HepG2 (cell line): ENCODE measurements at regions not wholly inside any gene's neighbourhood (a gene's known extent, or its start where the extent isn't known, plus 50 kb on each side); places are given as distances from the start of the nearest gene placed in this dataset.

ENCODE experiments used
- AGO2 ChIP-seq: fragments of 200-400 bp; formaldehyde crosslinking; optimal IDR thresholded peaks from 2 replicates; pipeline ENCODE3; 2017; ENCODE audit warnings: mild to moderate bottlenecking, low read depth, low read length, moderate library complexity
- DDIT3 ChIP-seq: sonication (generic); formaldehyde crosslinking; IDR thresholded peaks from 2 replicates; pipeline ENCODE4 v1.4.0; 2020; ENCODE audit warnings: mild to moderate bottlenecking, missing genetic modification reagents
- KDM1A ChIP-seq: IDR thresholded peaks from 2 replicates; pipeline ENCODE4 v1.6.1; 2016; ENCODE audit warnings: missing compliant biosample characterization
- KLF16 ChIP-seq, 2 experiments: sonication (generic) in 1 of 2; formaldehyde crosslinking in 1 of 2; IDR thresholded peaks; 2 replicates each; pipeline versions ENCODE4 v1.6.1 to v1.8.0; 2016 to 2023; ENCODE audit warnings: missing genetic modification reagents in 2 of 2, missing compliant biosample characterization in 1 of 2
- NRL ChIP-seq: sonication (generic); formaldehyde crosslinking; IDR thresholded peaks from 2 replicates; pipeline ENCODE4 v1.5.0; 2020; ENCODE audit warnings: missing genetic modification reagents, mild to moderate bottlenecking, moderate library complexity, borderline replicate concordance
- RBFOX2 ChIP-seq: fragments of 200-400 bp; formaldehyde crosslinking; IDR thresholded peaks from 2 replicates; pipeline ENCODE4 v1.6.1; 2017; ENCODE audit warnings: low read depth, mild to moderate bottlenecking, low read length
- SNAI1 ChIP-seq: sonication (generic); formaldehyde crosslinking; IDR thresholded peaks from 2 replicates; pipeline ENCODE4 v1.5.0; 2020; ENCODE audit warnings: mild to moderate bottlenecking, missing genetic modification reagents, borderline replicate concordance
- TBL1XR1 ChIP-seq: fragments of 150-350 bp; IDR thresholded peaks from 2 replicates; pipeline ENCODE4 v1.6.1; 2014; ENCODE audit warnings: borderline replicate concordance, low read length; ENCODE audit not compliant: partially characterized antibody
- ZBTB7A ChIP-seq: sonication (generic); formaldehyde crosslinking; IDR thresholded peaks from 2 replicates; pipeline ENCODE4 v1.8.0; 2022; ENCODE audit warnings: mild to moderate bottlenecking, missing genetic modification reagents
- ZC3H13 ChIP-seq: sonication (generic); formaldehyde crosslinking; IDR thresholded peaks from 2 replicates; pipeline ENCODE4 v1.8.1; 2023; ENCODE audit warnings: mild to moderate bottlenecking, missing genetic modification reagents, moderate library complexity
- ZNF276 ChIP-seq: sonication (generic); formaldehyde crosslinking; IDR thresholded peaks from 2 replicates; pipeline ENCODE4 v1.4.0; 2020; ENCODE audit warnings: mild to moderate bottlenecking, low read depth, missing genetic modification reagents
- ZNF710 ChIP-seq: sonication (generic); formaldehyde crosslinking; IDR thresholded peaks from 2 replicates; pipeline ENCODE4 v1.5.0; 2020; ENCODE audit warnings: mild to moderate bottlenecking, missing genetic modification reagents, borderline replicate concordance
- TF ChIP-seq, protein P1 (sequence below): sonication (generic); formaldehyde crosslinking; IDR thresholded peaks from 2 replicates; pipeline ENCODE4 v1.5.0; 2020; ENCODE audit warnings: mild to moderate bottlenecking, missing genetic modification reagents
- TF ChIP-seq, protein P2 (sequence below): sonication (generic); formaldehyde crosslinking; IDR thresholded peaks from 2 replicates; pipeline ENCODE4 v1.5.0; 2020; ENCODE audit warnings: missing genetic modification reagents
- TF ChIP-seq, protein P3 (sequence below): IDR thresholded peaks from 2 replicates; pipeline ENCODE4 v1.6.1; 2016; ENCODE audit warnings: missing compliant biosample characterization, missing genetic modification reagents, borderline replicate concordance
- TF ChIP-seq, protein P4 (sequence below): sonication (generic); formaldehyde crosslinking; IDR thresholded peaks from 2 replicates; pipeline ENCODE4 v1.5.1; 2020; ENCODE audit warnings: missing genetic modification reagents, mild to moderate bottlenecking, borderline replicate concordance

DNA sequence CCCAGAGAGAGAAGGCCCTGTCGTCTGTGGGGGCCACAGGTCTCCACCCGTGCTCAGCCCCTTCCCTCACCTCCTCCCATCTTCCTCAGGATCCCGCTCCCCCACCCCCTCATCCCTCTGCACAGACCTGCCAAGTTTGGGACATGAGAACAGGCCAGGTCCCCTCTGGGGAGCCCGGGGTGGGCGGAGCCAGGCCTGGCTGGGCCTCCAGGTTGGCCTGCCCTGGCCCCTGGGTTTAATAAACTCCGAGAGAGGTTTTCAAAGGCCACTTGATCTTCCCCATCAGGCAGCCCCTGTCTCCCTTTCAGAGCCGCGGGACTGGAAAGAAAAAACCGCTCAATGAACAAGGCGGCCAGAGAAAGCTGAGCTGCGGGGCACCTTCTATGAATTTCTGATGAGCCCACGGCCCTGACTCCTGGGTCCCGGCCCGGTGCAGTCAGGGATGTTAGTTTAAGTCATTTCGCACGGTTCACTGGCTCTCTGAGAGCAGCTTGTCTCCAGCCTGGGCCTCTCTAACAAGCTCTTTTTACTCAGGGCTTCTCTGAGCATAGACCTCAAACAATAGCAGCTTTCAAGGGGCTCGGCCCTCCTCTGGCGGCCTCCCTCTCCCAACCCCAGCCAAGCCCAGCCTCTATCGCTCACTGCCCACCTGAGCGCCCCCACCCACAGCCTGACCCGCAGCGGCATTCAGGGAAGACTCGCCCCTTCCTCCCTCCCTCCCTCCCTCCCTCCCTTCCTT lies 64.8 kb downstream of the RPUSD4 start (continued):
- TF ChIP-seq NRL (CRISPR knock-in tag) = peak; percentile 34; the same call in 1 of the 2 replicates
- 0 out of 2 replicates have a peak, but pooled peaks have one; percentile 35 for TF ChIP-seq ZBTB7A
- 0 out of 2 replicates have a peak, but pooled peaks have one; percentile 3 for TF ChIP-seq KDM1A (CRISPR knock-in tag)
- 0 out of 4 replicates have a peak, but pooled peaks of 1 of the 2 experiments have one; percentile 6 for TF ChIP-seq KLF16 (CRISPR knock-in tag; IDR thresholded peaks at IDR 0.05)
- TF ChIP-seq, protein P1, sequence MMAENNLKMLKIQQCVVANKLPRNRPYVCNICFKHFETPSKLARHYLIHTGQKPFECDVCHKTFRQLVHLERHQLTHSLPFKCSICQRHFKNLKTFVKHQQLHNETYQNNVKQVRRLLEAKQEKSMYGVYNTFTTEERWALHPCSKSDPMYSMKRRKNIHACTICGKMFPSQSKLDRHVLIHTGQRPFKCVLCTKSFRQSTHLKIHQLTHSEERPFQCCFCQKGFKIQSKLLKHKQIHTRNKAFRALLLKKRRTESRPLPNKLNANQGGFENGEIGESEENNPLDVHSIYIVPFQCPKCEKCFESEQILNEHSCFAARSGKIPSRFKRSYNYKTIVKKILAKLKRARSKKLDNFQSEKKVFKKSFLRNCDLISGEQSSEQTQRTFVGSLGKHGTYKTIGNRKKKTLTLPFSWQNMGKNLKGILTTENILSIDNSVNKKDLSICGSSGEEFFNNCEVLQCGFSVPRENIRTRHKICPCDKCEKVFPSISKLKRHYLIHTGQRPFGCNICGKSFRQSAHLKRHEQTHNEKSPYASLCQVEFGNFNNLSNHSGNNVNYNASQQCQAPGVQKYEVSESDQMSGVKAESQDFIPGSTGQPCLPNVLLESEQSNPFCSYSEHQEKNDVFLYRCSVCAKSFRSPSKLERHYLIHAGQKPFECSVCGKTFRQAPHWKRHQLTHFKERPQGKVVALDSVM (CRISPR knock-in tag) = peak; percentile 60
- TF ChIP-seq, protein P2, sequence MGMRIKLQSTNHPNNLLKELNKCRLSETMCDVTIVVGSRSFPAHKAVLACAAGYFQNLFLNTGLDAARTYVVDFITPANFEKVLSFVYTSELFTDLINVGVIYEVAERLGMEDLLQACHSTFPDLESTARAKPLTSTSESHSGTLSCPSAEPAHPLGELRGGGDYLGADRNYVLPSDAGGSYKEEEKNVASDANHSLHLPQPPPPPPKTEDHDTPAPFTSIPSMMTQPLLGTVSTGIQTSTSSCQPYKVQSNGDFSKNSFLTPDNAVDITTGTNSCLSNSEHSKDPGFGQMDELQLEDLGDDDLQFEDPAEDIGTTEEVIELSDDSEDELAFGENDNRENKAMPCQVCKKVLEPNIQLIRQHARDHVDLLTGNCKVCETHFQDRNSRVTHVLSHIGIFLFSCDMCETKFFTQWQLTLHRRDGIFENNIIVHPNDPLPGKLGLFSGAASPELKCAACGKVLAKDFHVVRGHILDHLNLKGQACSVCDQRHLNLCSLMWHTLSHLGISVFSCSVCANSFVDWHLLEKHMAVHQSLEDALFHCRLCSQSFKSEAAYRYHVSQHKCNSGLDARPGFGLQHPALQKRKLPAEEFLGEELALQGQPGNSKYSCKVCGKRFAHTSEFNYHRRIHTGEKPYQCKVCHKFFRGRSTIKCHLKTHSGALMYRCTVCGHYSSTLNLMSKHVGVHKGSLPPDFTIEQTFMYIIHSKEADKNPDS = no peak
- TF ChIP-seq ZNF710 (CRISPR knock-in tag) = peak; percentile 50; the same call in 1 of the 2 replicates
- peak; percentile 40 for TF ChIP-seq RBFOX2
- TF ChIP-seq ZC3H13 = no peak
- TF ChIP-seq, protein P3, sequence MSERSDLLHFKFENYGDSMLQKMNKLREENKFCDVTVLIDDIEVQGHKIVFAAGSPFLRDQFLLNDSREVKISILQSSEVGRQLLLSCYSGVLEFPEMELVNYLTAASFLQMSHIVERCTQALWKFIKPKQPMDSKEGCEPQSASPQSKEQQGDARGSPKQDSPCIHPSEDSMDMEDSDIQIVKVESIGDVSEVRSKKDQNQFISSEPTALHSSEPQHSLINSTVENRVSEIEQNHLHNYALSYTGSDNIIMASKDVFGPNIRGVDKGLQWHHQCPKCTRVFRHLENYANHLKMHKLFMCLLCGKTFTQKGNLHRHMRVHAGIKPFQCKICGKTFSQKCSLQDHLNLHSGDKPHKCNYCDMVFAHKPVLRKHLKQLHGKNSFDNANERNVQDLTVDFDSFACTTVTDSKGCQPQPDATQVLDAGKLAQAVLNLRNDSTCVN (CRISPR knock-in tag) = no peak
- peak; percentile 75 for TF ChIP-seq AGO2
- TF ChIP-seq TBL1XR1 = no peak
- TF ChIP-seq, protein P4, sequence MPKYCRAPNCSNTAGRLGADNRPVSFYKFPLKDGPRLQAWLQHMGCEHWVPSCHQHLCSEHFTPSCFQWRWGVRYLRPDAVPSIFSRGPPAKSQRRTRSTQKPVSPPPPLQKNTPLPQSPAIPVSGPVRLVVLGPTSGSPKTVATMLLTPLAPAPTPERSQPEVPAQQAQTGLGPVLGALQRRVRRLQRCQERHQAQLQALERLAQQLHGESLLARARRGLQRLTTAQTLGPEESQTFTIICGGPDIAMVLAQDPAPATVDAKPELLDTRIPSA (CRISPR knock-in tag) = no peak
- 0 out of 2 replicates have a peak, but pooled peaks have one; percentile 1 for TF ChIP-seq SNAI1
- TF ChIP-seq DDIT3 (CRISPR knock-in tag) = no peak
- no peak for TF ChIP-seq ZNF276 (CRISPR knock-in tag)
